H9 (cell line): ENCODE measurements at regions not wholly inside any gene's neighbourhood (a gene's known extent, or its start where the extent isn't known, plus 50 kb on each side); places are given as distances from the start of the nearest gene placed in this dataset.

Source experiments
- DNase-seq: peaks from one replicate; pipeline ENCODE4 v3.0.0-alpha.2; 2017
- H2AFZ ChIP-seq: one replicate; pipeline ENCODE4 v1.6.1; 2013; ENCODE audit warnings: mild to moderate bottlenecking, low read length, control low read depth, moderate library complexity
- H2AK5ac ChIP-seq: 2 replicates; pipeline ENCODE4 v1.6.1; 2013; ENCODE audit warnings: low read length, control low read depth, mixed read lengths; ENCODE audit not compliant: insufficient read length
- H2BK120ac ChIP-seq: one replicate; pipeline ENCODE4 v1.6.1; 2013; ENCODE audit warnings: low read depth, mild to moderate bottlenecking, low read length, control low read depth, inconsistent platforms; ENCODE audit not compliant: poor library complexity, severe bottlenecking
- H2BK12ac ChIP-seq: 2 replicates; pipeline ENCODE4 v1.6.1; 2013; ENCODE audit warnings: low read length, control low read depth, mixed read lengths, low read depth; ENCODE audit not compliant: insufficient read length
- H2BK15ac ChIP-seq: 2 replicates; pipeline ENCODE4 v1.6.1; 2013; ENCODE audit warnings: low read depth, low read length, control low read depth
- H2BK20ac ChIP-seq: one replicate; pipeline ENCODE4 v1.6.1; 2013; ENCODE audit warnings: low read depth, mild to moderate bottlenecking, low read length, control low read depth, inconsistent platforms; ENCODE audit not compliant: poor library complexity, severe bottlenecking
- H2BK5ac ChIP-seq: 2 replicates; pipeline ENCODE4 v1.6.1; 2013; ENCODE audit warnings: low read length, control low read depth, mixed read lengths; ENCODE audit not compliant: insufficient read length
- H3K14ac ChIP-seq: 2 replicates; pipeline ENCODE4 v1.6.1; 2013; ENCODE audit warnings: low read length, control low read depth; ENCODE audit not compliant: insufficient read depth
- H3K18ac ChIP-seq: 2 replicates; pipeline ENCODE4 v1.6.1; 2013; ENCODE audit warnings: low read depth, mild to moderate bottlenecking, mixed read lengths, low read length, control low read depth; ENCODE audit not compliant: insufficient read length
- H3K23ac ChIP-seq: 2 replicates; pipeline ENCODE4 v1.6.1; 2013; ENCODE audit warnings: low read length, control low read depth, mixed read lengths, low read depth; ENCODE audit not compliant: insufficient read length
- H3K23me2 ChIP-seq: 2 replicates; pipeline ENCODE4 v1.6.1; 2013; ENCODE audit warnings: low read depth, mild to moderate bottlenecking, mixed read lengths, low read length, control low read depth; ENCODE audit not compliant: insufficient read length, poor library complexity, severe bottlenecking
- H3K27ac ChIP-seq: 2 replicates; pipeline ENCODE4 v1.5.1; 2013; ENCODE audit warnings: low read length, control low read depth, mixed read lengths, low read depth; ENCODE audit not compliant: insufficient read length
- H3K27me3 ChIP-seq: 2 replicates; pipeline ENCODE4 v1.6.1; 2013; ENCODE audit warnings: low read length, control low read depth, inconsistent platforms; ENCODE audit not compliant: insufficient read depth
- H3K4ac ChIP-seq: 2 replicates; pipeline ENCODE4 v1.6.1; 2013; ENCODE audit warnings: low read depth, mild to moderate bottlenecking, control low read depth, inconsistent platforms, low read length, moderate library complexity
- H3K4me1 ChIP-seq: 2 replicates; pipeline ENCODE4 v1.6.1; 2013; ENCODE audit warnings: low read length, control low read depth, inconsistent platforms; ENCODE audit not compliant: insufficient read depth
- H3K4me2 ChIP-seq: 2 replicates; pipeline ENCODE4 v1.6.1; 2013; ENCODE audit warnings: low read length, control low read depth, mixed read lengths; ENCODE audit not compliant: insufficient read length, insufficient read depth
- H3K56ac ChIP-seq: 2 replicates; pipeline ENCODE4 v1.6.1; 2013; ENCODE audit warnings: low read depth, mild to moderate bottlenecking, mixed read lengths, low read length, control low read depth; ENCODE audit not compliant: insufficient read length
- H3K79me1 ChIP-seq: 2 replicates; pipeline ENCODE4 v1.6.1; 2013; ENCODE audit warnings: low read depth, mild to moderate bottlenecking, moderate library complexity, low read length, control low read depth, inconsistent platforms; ENCODE audit not compliant: insufficient read depth, poor library complexity, severe bottlenecking
- H3K79me2 ChIP-seq: 2 replicates; pipeline ENCODE4 v1.6.1; 2013; ENCODE audit warnings: low read length, control low read depth, inconsistent platforms; ENCODE audit not compliant: insufficient read depth
- H3K9ac ChIP-seq: 2 replicates; pipeline ENCODE4 v1.6.1; 2013; ENCODE audit warnings: low read length, control low read depth, mixed read lengths; ENCODE audit not compliant: insufficient read length; ENCODE audit errors: extremely low read depth
- H3K9me3 ChIP-seq: one replicate; pipeline ENCODE4 v1.6.1; 2013; ENCODE audit warnings: low read depth, low read length, inconsistent platforms; ENCODE audit not compliant: control insufficient read depth
- H3T11ph ChIP-seq: one replicate; pipeline ENCODE4 v1.6.1; 2013; ENCODE audit warnings: mild to moderate bottlenecking, low read length, control low read depth, inconsistent platforms
- H4K20me1 ChIP-seq: one replicate; pipeline ENCODE4 v1.6.1; 2013; ENCODE audit not compliant: control insufficient read depth, insufficient read length, insufficient read depth
- H4K5ac ChIP-seq: 2 replicates; pipeline ENCODE4 v1.6.1; 2013; ENCODE audit warnings: low read depth, mild to moderate bottlenecking, mixed read lengths, low read length, control low read depth; ENCODE audit not compliant: insufficient read length
- H4K8ac ChIP-seq: replicated peaks from 2 replicates; pipeline ENCODE4 v1.6.1; 2013; ENCODE audit warnings: low read length, control low read depth, mixed read lengths, low read depth; ENCODE audit not compliant: insufficient read length
- H4K91ac ChIP-seq: 2 replicates; pipeline ENCODE4 v1.6.1; 2013; ENCODE audit warnings: low read depth, mild to moderate bottlenecking, moderate library complexity, mixed read lengths, low read length, control low read depth; ENCODE audit not compliant: insufficient read length
- H3K27ac Mint-ChIP-seq, 3 experiments: 2 replicates in 2 of 3; 3 replicates in 1 of 3; pipeline ENCODE4 v1.8.0; 2020 to 2021; ENCODE audit warnings: mixed read lengths in 3 of 3, mild to moderate bottlenecking in 1 of 3, moderate library complexity in 1 of 3
- H3K27me3 Mint-ChIP-seq: 2 replicates; pipeline ENCODE4 v1.8.0; 2021; ENCODE audit warnings: low read depth, mild to moderate bottlenecking, moderate library complexity, mixed read lengths
- H3K36me3 Mint-ChIP-seq, 3 experiments: 2 replicates in 2 of 3; 3 replicates in 1 of 3; pipeline ENCODE4 v1.8.0; 2020 to 2021; ENCODE audit warnings: low read depth in 3 of 3, mixed read lengths in 3 of 3; ENCODE audit not compliant: insufficient read depth in 1 of 3
- H3K4me1 Mint-ChIP-seq, 2 experiments: 2 replicates each; pipeline ENCODE4 v1.8.0; 2020; ENCODE audit warnings: mixed read lengths in 2 of 2
- H3K4me3 Mint-ChIP-seq, 2 experiments: 2 replicates in 1 of 2; 3 replicates in 1 of 2; pipeline ENCODE4 v1.8.0; 2020 to 2021; ENCODE audit warnings: mild to moderate bottlenecking in 2 of 2, mixed read lengths in 2 of 2, moderate library complexity in 1 of 2
- H3K9me3 Mint-ChIP-seq, 2 experiments: 2 replicates in 1 of 2; 3 replicates in 1 of 2; pipeline ENCODE4 v1.8.0; 2020; ENCODE audit warnings: mild to moderate bottlenecking in 2 of 2, mixed read lengths in 2 of 2, moderate library complexity in 1 of 2
- CTCF ChIP-seq: fragments of 200-600 bp; sonication (generic); conservative IDR thresholded peaks from 3 replicates; pipeline ENCODE4 v1.8.0; 2021; ENCODE audit warnings: antibody characterized with exemption, mild to moderate bottlenecking
- WGBS: extraction: QIAGEN DNeasy Blood & Tissue Kit; methylation state at CpG from one replicate; pipeline ENCODE4 v1.1.7; 2013; ENCODE audit warnings: missing lambda C conversion rate, low lambda C conversion rate, mixed read lengths; ENCODE audit not compliant: insufficient read length; ENCODE audit errors: extremely low coverage; 5-methylcytosine and 5-hydroxymethylcytosine counted together

- Histone ChIP-seq H3K9me3 (no peaks in the 10 kb centered on the region), H2BK20ac (no peak overlapping the region), H3K9ac (no peak overlapping the region), H3K56ac (no peak overlapping the region), H2BK120ac (no peak overlapping the region), H3K27me3 (no peaks in the 10 kb centered on the region), H4K5ac (no peak overlapping the region), H2BK15ac (no peak overlapping the region), H3K4ac (no peak overlapping the region), H4K8ac (no peak overlapping the region), H2AFZ (no peak overlapping the region), H3K18ac (no peak overlapping the region), H3T11ph (no peak overlapping the region), H2AK5ac (no peak overlapping the region), H3K79me2 (no peaks in the 10 kb centered on the region), H3K27ac (no peak overlapping the region), H3K79me1 (no peaks in the 10 kb centered on the region), H4K91ac (no peak overlapping the region), H3K4me2 (no peak overlapping the region), H3K4me1 (no peaks in the 10 kb centered on the region), H2BK5ac (no peak overlapping the region), H3K23me2 (no peaks in the 10 kb centered on the region), H4K20me1 (no peaks in the 10 kb centered on the region), H2BK12ac (no peak overlapping the region), H3K14ac (no peak overlapping the region), H3K23ac (no peak overlapping the region)
- WGBS = no CpG with 5 or more reads among the region's 5 CpGs
- DNase-seq = no peak
- Mint-ChIP-seq H3K4me1 (peaks cover 0 to 9% of the 10 kb centered on the region in 2 experiments; a peak in 3 of 4 replicates), H3K27me3 (no peaks in the 10 kb centered on the region), H3K36me3 (peaks cover 0 to 9% (median 0%) of the 10 kb centered on the region in 3 experiments; a peak in 3 of 7 replicates), H3K4me3 (no peak overlapping the region), H3K9me3 (peaks cover 0 to 5% of the 10 kb centered on the region in 2 experiments; a peak in 2 of 5 replicates), H3K27ac (no peak overlapping the region)
- TF ChIP-seq CTCF = no peak
Measured at GRCh38 chr16:26447570-26447969, 619.2 kb upstream of the C16orf82 start.
